ENCODE measurements at regions not wholly inside any gene's neighbourhood (a gene's known extent, or its start where the extent isn't known, plus 50 kb on each side); places are given as distances from the start of the nearest gene placed in this dataset.

DNA sequence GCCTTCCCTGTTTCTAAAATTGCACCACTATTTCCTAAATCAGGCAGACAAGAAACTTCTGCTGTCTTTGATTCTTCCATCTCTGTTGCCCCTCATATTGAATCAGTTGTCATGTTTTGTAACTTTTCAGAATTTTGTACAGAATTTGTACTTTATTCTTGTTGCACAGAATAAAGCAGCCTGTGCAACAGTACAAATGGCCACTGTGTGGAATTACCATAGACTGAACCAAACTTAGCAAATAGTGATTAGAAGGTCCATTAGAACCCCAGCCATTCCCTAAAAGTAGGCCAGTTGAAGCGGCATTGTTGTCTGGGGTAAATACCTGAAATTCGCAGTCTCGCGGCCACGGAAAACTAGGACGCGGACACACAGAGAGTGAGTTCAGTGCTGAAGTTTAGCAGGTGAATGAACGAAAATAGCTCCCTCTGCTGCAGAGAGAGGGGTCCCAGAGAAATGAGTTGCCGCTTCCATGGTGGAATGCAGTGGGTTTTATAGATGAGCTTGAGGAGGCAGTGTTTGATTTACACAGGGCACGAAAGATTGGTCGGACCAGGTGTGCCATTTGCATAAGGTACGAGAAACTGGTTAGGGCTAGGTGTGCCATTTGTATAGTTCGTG is 71.8 kb downstream of the C4orf33 start:
- H3K4me1 ChIP-seq (ENCODE audit: control insufficient read depth, insufficient read depth, low read length) = no peaks in the 10 kb centered on the region
- H3K36me3 ChIP-seq (ENCODE audit: control insufficient read depth in 2 of 2, insufficient read depth in 2 of 2, low read length in 1 of 2) = no peaks in the 10 kb centered on the region
- ChIA-PET RAD21 (ENCODE audit: unreplicated experiment) (no interaction called here), SMC1A (ENCODE audit: uncharacterized antibody, unreplicated experiment) (no interaction called here), CTCF (interaction anchor here (1.2 kb wide), 1 partner anchor 593 kb away, joined by 3 read pairs; no protein-coding TSS in a partner anchor), POLR2A (no interaction called here)
- no peaks in the 10 kb centered on the region for H3K79me2 ChIP-seq (ENCODE audit: control insufficient read depth, insufficient read depth, low read length)
- WGBS (ENCODE audit: insufficient coverage, insufficient replicate concordance, low lambda C conversion rate, missing lambda C conversion rate) = 64% methylated on average over 13 of the region's 13 CpGs
- FAIRE-seq = no peak
- intact Hi-C loops (cut with micrococcal nuclease; ENCODE audit: unreplicated experiment) = no loop called here
- no TSS peak for BruUV-seq (replicated peaks)
- H3K27ac ChIP-seq (ENCODE audit: control insufficient read depth, insufficient read depth) = no peak overlapping the region
- no peaks in the 10 kb centered on the region for H3K9me3 ChIP-seq (replicated peaks; ENCODE audit: control insufficient read depth, insufficient read depth, low read length)
- H4K20me1 ChIP-seq (ENCODE audit: control insufficient read depth, insufficient read depth) = no peaks in the 10 kb centered on the region
- H2AFZ ChIP-seq (ENCODE audit: control insufficient read depth, low read depth, low read length) = no peak overlapping the region
- ATAC-seq = no peak
- in situ Hi-C loops (cut with MboI) = no loop called here
- DNase-seq (ENCODE audit: low read depth, low spot score) = no peak
- H3K9ac ChIP-seq (ENCODE audit: control insufficient read depth, insufficient read depth, low read length) = no peak overlapping the region
- no peak overlapping the region for H3K4me2 ChIP-seq (ENCODE audit: control insufficient read depth, insufficient read depth)
- H3K27me3 ChIP-seq (replicated peaks in 1 of 2; ENCODE audit: control insufficient read depth in 2 of 2, insufficient read depth in 2 of 2, low read length in 1 of 2) = no peaks in the 10 kb centered on the region
- no peak overlapping the region for H3K4me3 ChIP-seq
- TF ChIP-seq NR2F1 (conservative IDR thresholded peaks at IDR 0.05) (no peak), TBL1XR1 (IDR thresholded peaks at IDR 0.05; ENCODE audit: low read depth, low read length) (no peak), MTA3 (IDR thresholded peaks at IDR 0.05; ENCODE audit: borderline replicate concordance, low read length) (no peak), MYC (IDR thresholded peaks at IDR 0.05; ENCODE audit: insufficient read depth, insufficient read length, insufficient replicate concordance, low read length, severe bottlenecking) (no peak), JUNB (IDR thresholded peaks at IDR 0.05) (no peak), IKZF1 (conservative IDR thresholded peaks at IDR 0.05) (no peak), ZNF274 (IDR thresholded peaks at IDR 0.05; ENCODE audit: insufficient read depth, insufficient read length) (no peak), HDAC2 (IDR thresholded peaks at IDR 0.05) (no peak), CHD2 (IDR thresholded peaks at IDR 0.05; ENCODE audit: borderline replicate concordance, low read depth, low read length) (no peak), ASH2L (IDR thresholded peaks at IDR 0.05; ENCODE audit: borderline replicate concordance, low read depth) (no peak), FOXK2 (IDR thresholded peaks at IDR 0.05) (no peak), SMC3 (IDR thresholded peaks at IDR 0.05; ENCODE audit: borderline replicate concordance, low read length) (no peak), ZNF24 (IDR thresholded peaks at IDR 0.05) (no peak)
- TF ChIP-seq, protein P1, sequence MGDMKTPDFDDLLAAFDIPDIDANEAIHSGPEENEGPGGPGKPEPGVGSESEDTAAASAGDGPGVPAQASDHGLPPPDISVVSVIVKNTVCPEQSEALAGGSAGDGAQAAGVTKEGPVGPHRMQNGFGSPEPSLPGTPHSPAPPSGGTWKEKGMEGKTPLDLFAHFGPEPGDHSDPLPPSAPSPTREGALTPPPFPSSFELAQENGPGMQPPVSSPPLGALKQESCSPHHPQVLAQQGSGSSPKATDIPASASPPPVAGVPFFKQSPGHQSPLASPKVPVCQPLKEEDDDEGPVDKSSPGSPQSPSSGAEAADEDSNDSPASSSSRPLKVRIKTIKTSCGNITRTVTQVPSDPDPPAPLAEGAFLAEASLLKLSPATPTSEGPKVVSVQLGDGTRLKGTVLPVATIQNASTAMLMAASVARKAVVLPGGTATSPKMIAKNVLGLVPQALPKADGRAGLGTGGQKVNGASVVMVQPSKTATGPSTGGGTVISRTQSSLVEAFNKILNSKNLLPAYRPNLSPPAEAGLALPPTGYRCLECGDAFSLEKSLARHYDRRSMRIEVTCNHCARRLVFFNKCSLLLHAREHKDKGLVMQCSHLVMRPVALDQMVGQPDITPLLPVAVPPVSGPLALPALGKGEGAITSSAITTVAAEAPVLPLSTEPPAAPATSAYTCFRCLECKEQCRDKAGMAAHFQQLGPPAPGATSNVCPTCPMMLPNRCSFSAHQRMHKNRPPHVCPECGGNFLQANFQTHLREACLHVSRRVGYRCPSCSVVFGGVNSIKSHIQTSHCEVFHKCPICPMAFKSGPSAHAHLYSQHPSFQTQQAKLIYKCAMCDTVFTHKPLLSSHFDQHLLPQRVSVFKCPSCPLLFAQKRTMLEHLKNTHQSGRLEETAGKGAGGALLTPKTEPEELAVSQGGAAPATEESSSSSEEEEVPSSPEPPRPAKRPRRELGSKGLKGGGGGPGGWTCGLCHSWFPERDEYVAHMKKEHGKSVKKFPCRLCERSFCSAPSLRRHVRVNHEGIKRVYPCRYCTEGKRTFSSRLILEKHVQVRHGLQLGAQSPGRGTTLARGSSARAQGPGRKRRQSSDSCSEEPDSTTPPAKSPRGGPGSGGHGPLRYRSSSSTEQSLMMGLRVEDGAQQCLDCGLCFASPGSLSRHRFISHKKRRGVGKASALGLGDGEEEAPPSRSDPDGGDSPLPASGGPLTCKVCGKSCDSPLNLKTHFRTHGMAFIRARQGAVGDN (IDR thresholded peaks at IDR 0.05) = no peak
- TF ChIP-seq, protein P2, sequence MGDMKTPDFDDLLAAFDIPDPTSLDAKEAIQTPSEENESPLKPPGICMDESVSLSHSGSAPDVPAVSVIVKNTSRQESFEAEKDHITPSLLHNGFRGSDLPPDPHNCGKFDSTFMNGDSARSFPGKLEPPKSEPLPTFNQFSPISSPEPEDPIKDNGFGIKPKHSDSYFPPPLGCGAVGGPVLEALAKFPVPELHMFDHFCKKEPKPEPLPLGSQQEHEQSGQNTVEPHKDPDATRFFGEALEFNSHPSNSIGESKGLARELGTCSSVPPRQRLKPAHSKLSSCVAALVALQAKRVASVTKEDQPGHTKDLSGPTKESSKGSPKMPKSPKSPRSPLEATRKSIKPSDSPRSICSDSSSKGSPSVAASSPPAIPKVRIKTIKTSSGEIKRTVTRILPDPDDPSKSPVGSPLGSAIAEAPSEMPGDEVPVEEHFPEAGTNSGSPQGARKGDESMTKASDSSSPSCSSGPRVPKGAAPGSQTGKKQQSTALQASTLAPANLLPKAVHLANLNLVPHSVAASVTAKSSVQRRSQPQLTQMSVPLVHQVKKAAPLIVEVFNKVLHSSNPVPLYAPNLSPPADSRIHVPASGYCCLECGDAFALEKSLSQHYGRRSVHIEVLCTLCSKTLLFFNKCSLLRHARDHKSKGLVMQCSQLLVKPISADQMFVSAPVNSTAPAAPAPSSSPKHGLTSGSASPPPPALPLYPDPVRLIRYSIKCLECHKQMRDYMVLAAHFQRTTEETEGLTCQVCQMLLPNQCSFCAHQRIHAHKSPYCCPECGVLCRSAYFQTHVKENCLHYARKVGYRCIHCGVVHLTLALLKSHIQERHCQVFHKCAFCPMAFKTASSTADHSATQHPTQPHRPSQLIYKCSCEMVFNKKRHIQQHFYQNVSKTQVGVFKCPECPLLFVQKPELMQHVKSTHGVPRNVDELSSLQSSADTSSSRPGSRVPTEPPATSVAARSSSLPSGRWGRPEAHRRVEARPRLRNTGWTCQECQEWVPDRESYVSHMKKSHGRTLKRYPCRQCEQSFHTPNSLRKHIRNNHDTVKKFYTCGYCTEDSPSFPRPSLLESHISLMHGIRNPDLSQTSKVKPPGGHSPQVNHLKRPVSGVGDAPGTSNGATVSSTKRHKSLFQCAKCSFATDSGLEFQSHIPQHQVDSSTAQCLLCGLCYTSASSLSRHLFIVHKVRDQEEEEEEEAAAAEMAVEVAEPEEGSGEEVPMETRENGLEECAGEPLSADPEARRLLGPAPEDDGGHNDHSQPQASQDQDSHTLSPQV (IDR thresholded peaks at IDR 0.05) = no peak
- TF ChIP-seq, protein P3, sequence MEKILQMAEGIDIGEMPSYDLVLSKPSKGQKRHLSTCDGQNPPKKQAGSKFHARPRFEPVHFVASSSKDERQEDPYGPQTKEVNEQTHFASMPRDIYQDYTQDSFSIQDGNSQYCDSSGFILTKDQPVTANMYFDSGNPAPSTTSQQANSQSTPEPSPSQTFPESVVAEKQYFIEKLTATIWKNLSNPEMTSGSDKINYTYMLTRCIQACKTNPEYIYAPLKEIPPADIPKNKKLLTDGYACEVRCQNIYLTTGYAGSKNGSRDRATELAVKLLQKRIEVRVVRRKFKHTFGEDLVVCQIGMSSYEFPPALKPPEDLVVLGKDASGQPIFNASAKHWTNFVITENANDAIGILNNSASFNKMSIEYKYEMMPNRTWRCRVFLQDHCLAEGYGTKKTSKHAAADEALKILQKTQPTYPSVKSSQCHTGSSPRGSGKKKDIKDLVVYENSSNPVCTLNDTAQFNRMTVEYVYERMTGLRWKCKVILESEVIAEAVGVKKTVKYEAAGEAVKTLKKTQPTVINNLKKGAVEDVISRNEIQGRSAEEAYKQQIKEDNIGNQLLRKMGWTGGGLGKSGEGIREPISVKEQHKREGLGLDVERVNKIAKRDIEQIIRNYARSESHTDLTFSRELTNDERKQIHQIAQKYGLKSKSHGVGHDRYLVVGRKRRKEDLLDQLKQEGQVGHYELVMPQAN (conservative IDR thresholded peaks at IDR 0.05) = no peak

All from GM12878 (cell line).